ENCODE measurements at regions not wholly inside any gene's neighbourhood (a gene's known extent, or its start where the extent isn't known, plus 50 kb on each side); places are given as distances from the start of the nearest gene placed in this dataset.

- DNase-seq, result no peak
Measured at GRCh38 chr5:56366986-56367385, 133.9 kb upstream of the ANKRD55 start.

- DNase-seq, result no peak
Measured at GRCh38 chr5:56361398-56361797, 128.3 kb upstream of the ANKRD55 start.

GRCh38 chr5:56360816-56361215 lies 127.7 kb upstream of the ANKRD55 start:
- DNase-seq, result no peak

GRCh38 chr5:56359809-56360685 lies 126.9 kb upstream of the ANKRD55 start:
- DNase-seq, result no peak

- DNase-seq, result no peak
Measured at GRCh38 chr5:56358703-56359681, 125.9 kb upstream of the ANKRD55 start.

GRCh38 chr5:56358046-56358445 lies 124.9 kb upstream of the ANKRD55 start:
- DNase-seq, result no peak

GRCh38 chr5:56357426-56357825 lies 124.3 kb upstream of the ANKRD55 start:
- no peak for DNase-seq

- DNase-seq, result no peak
Measured at GRCh38 chr5:56356836-56357160, 123.7 kb upstream of the ANKRD55 start.

GRCh38 chr5:56356121-56356835 lies 123.1 kb upstream of the ANKRD55 start:
- no peak for DNase-seq

GRCh38 chr5:56354836-56355235 lies 121.7 kb upstream of the ANKRD55 start:
- no peak for DNase-seq

GRCh38 chr5:56352808-56353590 lies 119.9 kb upstream of the ANKRD55 start:
- DNase-seq, result no peak

- peak; percentile 89 for DNase-seq
Measured at GRCh38 chr5:56350597-56351170, 117.6 kb upstream of the ANKRD55 start.

GRCh38 chr5:56350011-56350596 lies 117.0 kb upstream of the ANKRD55 start:
- DNase-seq, result no peak

GRCh38 chr5:56349461-56349860 lies 116.3 kb upstream of the ANKRD55 start:
- DNase-seq, result no peak

GRCh38 chr5:56346741-56347535 lies 113.8 kb upstream of the ANKRD55 start:
- DNase-seq, result no peak

- no peak for DNase-seq
Measured at GRCh38 chr5:56346044-56346710, 113.0 kb upstream of the ANKRD55 start.

GRCh38 chr5:56345352-56345751 lies 112.2 kb upstream of the ANKRD55 start:
- DNase-seq, result no peak

- no peak for DNase-seq
Measured at GRCh38 chr5:56344594-56344993, 111.5 kb upstream of the ANKRD55 start.

- no peak for DNase-seq
Measured at GRCh38 chr5:56343988-56344387, 110.9 kb upstream of the ANKRD55 start.

- no peak for DNase-seq
Measured at GRCh38 chr5:56342616-56343015, 109.5 kb upstream of the ANKRD55 start.
